GM21528 (cell line): ENCODE measurements at regions not wholly inside any gene's neighbourhood (a gene's known extent, or its start where the extent isn't known, plus 50 kb on each side); places are given as distances from the start of the nearest gene placed in this dataset.

Experiments used
- ATAC-seq: cut with Tn5 transposase; IDR thresholded peaks from one replicate; pipeline ENCODE4 v1.9.1; 2021; ENCODE audit warnings: mild to moderate bottlenecking, moderate library complexity; ENCODE audit not compliant: unreplicated experiment, low FRiP score

GRCh38 chr4:152236519-152237056 lies 299.3 kb downstream of the FBXW7 start:
- no peak for ATAC-seq

GRCh38 chr4:152235718-152236117 lies 300.2 kb downstream of the FBXW7 start:
- no peak for ATAC-seq

GRCh38 chr4:152234571-152234970 lies 301.3 kb downstream of the FBXW7 start:
- ATAC-seq: no peak

GRCh38 chr4:152232271-152232670 lies 303.6 kb downstream of the FBXW7 start:
- ATAC-seq: no peak

GRCh38 chr4:152229782-152230289 lies 306.1 kb downstream of the FBXW7 start:
- no peak for ATAC-seq

- no peak for ATAC-seq
Measured at GRCh38 chr4:152225680-152226079, 310.2 kb downstream of the FBXW7 start.

GRCh38 chr4:152224721-152225420 lies 311.0 kb downstream of the FBXW7 start:
- no peak for ATAC-seq

- ATAC-seq: no peak
Measured at GRCh38 chr4:152224223-152224622, 311.7 kb downstream of the FBXW7 start.

- ATAC-seq: no peak
Measured at GRCh38 chr4:152223600-152223999, 312.3 kb downstream of the FBXW7 start.

- ATAC-seq: no peak
Measured at GRCh38 chr4:152221816-152222516, 313.9 kb downstream of the FBXW7 start.

- ATAC-seq: no peak
Measured at GRCh38 chr4:152220201-152220666, 315.7 kb downstream of the FBXW7 start.

- ATAC-seq: no peak
Measured at GRCh38 chr4:152218576-152218975, 317.3 kb downstream of the FBXW7 start.

- no peak for ATAC-seq
Measured at GRCh38 chr4:152217896-152218295, 318.0 kb downstream of the FBXW7 start.

- no peak for ATAC-seq
Measured at GRCh38 chr4:152211936-152212653, 323.8 kb downstream of the FBXW7 start.

- no peak for ATAC-seq
Measured at GRCh38 chr4:152209772-152210493, 326.0 kb downstream of the FBXW7 start.

GRCh38 chr4:152207378-152207720 lies 328.5 kb downstream of the FBXW7 start:
- ATAC-seq: no peak

GRCh38 chr4:152206646-152207377 lies 329.1 kb downstream of the FBXW7 start:
- ATAC-seq: no peak

- ATAC-seq: no peak
Measured at GRCh38 chr4:152206185-152206584, 329.7 kb downstream of the FBXW7 start.

GRCh38 chr4:152202415-152202814 lies 333.5 kb downstream of the FBXW7 start:
- no peak for ATAC-seq
